Right cardiac atrium (tissue), 5 donors: ENCODE measurements at regions not wholly inside any gene's neighbourhood (a gene's known extent, or its start where the extent isn't known, plus 50 kb on each side); places are given as distances from the start of the nearest gene placed in this dataset.
"Not testable (repeated sequence)": the region's sequence is repeated elsewhere in the genome, so short reads cannot be mapped to it uniquely, and the experiment has no call there.

Experiments
- ATAC-seq, 2 donors: fragments of 200-7000 bp; cut with Tn5 transposase; one replicate each; pipeline versions ENCODE4 v1.8.0 to v1.9.1; 2020; ENCODE audit warnings: moderate library complexity in 2 of 2, mild to moderate bottlenecking in 1 of 2
- DNase-seq, 3 donors: peaks; one replicate each; pipeline ENCODE4 v3.0.0-alpha.2; 2020
- H3K27ac ChIP-seq: one replicate; pipeline ENCODE4 v1.5.1; 2013; ENCODE audit warnings: mild to moderate bottlenecking, low read length, control low read depth, moderate library complexity
- H3K27me3 ChIP-seq: one replicate; pipeline ENCODE4 v1.6.1; 2013; ENCODE audit not compliant: control insufficient read depth, insufficient read depth
- H3K4me1 ChIP-seq: one replicate; pipeline ENCODE4 v1.6.1; 2013; ENCODE audit warnings: low read length; ENCODE audit not compliant: control insufficient read depth, insufficient read depth
- H3K4me3 ChIP-seq: one replicate; pipeline ENCODE4 v1.5.1; 2013; ENCODE audit warnings: low read length, control low read depth
- H3K9me3 ChIP-seq: one replicate; pipeline ENCODE4 v1.6.1; 2013; ENCODE audit warnings: low read length; ENCODE audit not compliant: control insufficient read depth
- WGBS: extraction: QIAGEN DNeasy Blood & Tissue Kit; methylation state at CpG from one replicate; pipeline ENCODE4 v1.1.7; 2013; 5-methylcytosine and 5-hydroxymethylcytosine counted together
- intact Hi-C, 4 donors: fragments of 100-400 bp; cut with DNase I; formaldehyde crosslinking; loops; one replicate each; pipeline versions ENCODE4 v1.11.0 to v1.14.0; 2022 to 2023
- donor health status: healthy with polysubstance abuse.
- donor health status: DM: no; HTN: yes; CAD: no.
- donor health status: DM: no; HTN: no; CAD: no.
- donor health status: DM: no; HTN: yes; CAD: no; lungs with severe emphysema.
- donor health status: DM: yes; HTN: yes; CAD: no.

DNA sequence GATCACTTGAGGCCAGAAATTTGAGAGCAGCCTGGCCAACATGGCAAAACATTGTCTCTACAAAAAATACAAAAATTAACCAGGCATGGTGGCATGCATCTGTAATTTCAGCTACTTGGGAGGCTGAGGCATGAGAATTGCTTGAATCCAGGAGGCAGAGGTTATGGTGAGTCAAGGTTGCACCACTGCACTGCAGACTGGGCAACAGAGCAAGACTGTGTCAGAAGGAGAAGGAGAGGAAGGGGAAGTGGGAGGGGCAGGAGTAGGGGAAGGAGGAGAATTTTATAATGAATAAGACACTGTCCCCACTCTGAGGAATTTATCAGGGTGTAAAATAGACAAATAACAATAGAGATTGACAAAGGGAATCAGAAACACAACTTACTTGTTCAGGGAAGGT lies 440.6 kb upstream of the DYNLRB2 start:
- ATAC-seq (peak in 1 of 2 donors; percentile 61), DNase-seq (peak in 1 of 3 donors; percentile 22)
- intact Hi-C loops = no loop called here
- Histone ChIP-seq H3K27ac (no peak overlapping the region), H3K4me3 (no peak overlapping the region), H3K27me3 (no peaks in the 10 kb centered on the region), H3K4me1 (no peaks in the 10 kb centered on the region), H3K9me3 (no peaks in the 10 kb centered on the region)

DNA sequence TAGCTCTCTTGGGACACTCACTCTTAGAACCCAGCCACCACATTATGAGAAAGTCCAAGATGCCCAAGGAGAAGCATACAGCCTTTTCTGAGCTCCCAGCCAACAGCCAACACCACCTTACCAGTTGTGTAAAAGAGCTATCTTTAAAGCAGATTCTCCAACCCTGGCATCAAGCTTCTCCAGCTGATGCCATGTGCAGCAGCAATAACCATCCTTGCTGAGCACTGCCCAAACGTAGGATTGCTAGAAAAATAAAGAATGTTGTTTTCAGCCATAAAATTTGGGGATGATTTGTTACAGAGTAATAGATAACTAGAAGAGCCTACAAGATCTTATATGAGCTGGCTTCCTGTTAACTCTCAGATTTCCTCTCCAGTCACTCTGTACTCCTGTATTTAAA lies 443.7 kb upstream of the DYNLRB2 start:
- ATAC-seq (no peak), DNase-seq (no peak)
- no peak overlapping the region for H3K4me3 ChIP-seq
- intact Hi-C loops = no loop called here
- 69% methylated on average over 1 of the region's 1 CpG for WGBS
- H3K9me3 ChIP-seq = no peaks in the 10 kb centered on the region
- H3K4me1 ChIP-seq = no peaks in the 10 kb centered on the region
- no peaks in the 10 kb centered on the region for H3K27me3 ChIP-seq
- no peak overlapping the region for H3K27ac ChIP-seq

- Histone ChIP-seq H3K27ac (no peak overlapping the region), H3K27me3 (no peaks in the 10 kb centered on the region), H3K4me1 (no peaks in the 10 kb centered on the region), H3K9me3 (no peaks in the 10 kb centered on the region), H3K4me3 (no peak overlapping the region)
- ATAC-seq (no peak), DNase-seq (no peak)
- intact Hi-C loops = no loop called here
- WGBS = 90% methylated on average over 4 of the region's 4 CpGs
Measured at GRCh38 chr16:80092681-80093080, 448.1 kb upstream of the DYNLRB2 start.

GRCh38 chr16:80091453-80091852 lies 449.3 kb upstream of the DYNLRB2 start:
- H3K27me3 ChIP-seq, H3K4me3 ChIP-seq, H3K4me1 ChIP-seq, intact Hi-C loops, H3K9me3 ChIP-seq, H3K27ac ChIP-seq: not testable (repeated sequence)
- ATAC-seq = peak in 1 of 2 donors; percentile 73
- 60% methylated on average over 4 of the region's 4 CpGs for WGBS
- peak in 2 of 3 donors; percentile 17 to 51 for DNase-seq

GRCh38 chr16:80085606-80086005 lies 455.2 kb upstream of the DYNLRB2 start:
- DNase-seq = no peak
- no peak for ATAC-seq
- WGBS = 88% methylated on average over 2 of the region's 2 CpGs
- intact Hi-C loops = loop anchor here in 1 of 4 donors (10.0 kb wide), 1 partner anchor 1591 kb away; no protein-coding TSS in a partner anchor
- Histone ChIP-seq H3K4me3 (no peak overlapping the region), H3K27me3 (no peaks in the 10 kb centered on the region), H3K27ac (no peak overlapping the region), H3K9me3 (no peaks in the 10 kb centered on the region), H3K4me1 (no peaks in the 10 kb centered on the region)

GRCh38 chr16:80084614-80085013 lies 456.2 kb upstream of the DYNLRB2 start:
- 17% methylated on average over 5 of the region's 5 CpGs for WGBS
- no peak overlapping the region for H3K27ac ChIP-seq
- H3K27me3 ChIP-seq = no peaks in the 10 kb centered on the region
- no peaks in the 10 kb centered on the region for H3K9me3 ChIP-seq
- DNase-seq (peak; percentile 24 to 56 (median 50)), ATAC-seq (peak; percentile 95)
- H3K4me1 ChIP-seq = no peaks in the 10 kb centered on the region
- no peak overlapping the region for H3K4me3 ChIP-seq
- intact Hi-C loops = loop anchor here in 1 of 4 donors (10.0 kb wide), 1 partner anchor 1590 kb away; no protein-coding TSS in a partner anchor

- 89% methylated on average over 3 of the region's 3 CpGs for WGBS
- intact Hi-C loops = loop anchor here in 1 of 4 donors (10.0 kb wide), 1 partner anchor 1589 kb away; no protein-coding TSS in a partner anchor
- Histone ChIP-seq H3K4me1 (no peaks in the 10 kb centered on the region), H3K9me3 (no peaks in the 10 kb centered on the region), H3K27ac (no peak overlapping the region), H3K4me3 (no peak overlapping the region), H3K27me3 (no peaks in the 10 kb centered on the region)
- ATAC-seq (peak in 1 of 2 donors; percentile 21), DNase-seq (peak in 1 of 3 donors; percentile 28)
Measured at GRCh38 chr16:80084163-80084562, 456.6 kb upstream of the DYNLRB2 start.

DNA sequence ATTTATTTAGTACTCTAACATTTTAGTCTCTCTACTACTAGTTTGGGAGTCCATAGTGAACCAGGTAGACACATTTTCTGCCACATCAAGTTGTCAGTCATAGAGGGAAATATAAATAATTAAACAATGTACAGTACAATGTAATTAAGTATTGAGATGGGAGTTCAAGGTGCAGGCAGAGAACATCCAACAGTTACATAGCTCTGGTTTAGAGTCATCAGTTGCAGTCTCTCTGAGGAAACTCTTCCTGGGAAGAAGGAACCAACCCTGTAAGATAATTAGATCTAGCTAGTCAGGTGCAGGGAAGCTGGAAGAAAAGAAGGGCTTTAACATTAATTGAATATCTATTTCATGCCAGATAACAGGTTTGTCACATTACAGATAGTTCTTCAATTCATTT lies 457.9 kb upstream of the DYNLRB2 start:
- Histone ChIP-seq H3K4me1 (no peaks in the 10 kb centered on the region), H3K4me3 (no peak overlapping the region), H3K27ac (no peak overlapping the region), H3K27me3 (no peaks in the 10 kb centered on the region), H3K9me3 (no peaks in the 10 kb centered on the region)
- intact Hi-C loops = loop anchor here in 1 of 4 donors (10.0 kb wide), 1 partner anchor 1588 kb away; no protein-coding TSS in a partner anchor
- DNase-seq = no peak
- no peak for ATAC-seq

DNA sequence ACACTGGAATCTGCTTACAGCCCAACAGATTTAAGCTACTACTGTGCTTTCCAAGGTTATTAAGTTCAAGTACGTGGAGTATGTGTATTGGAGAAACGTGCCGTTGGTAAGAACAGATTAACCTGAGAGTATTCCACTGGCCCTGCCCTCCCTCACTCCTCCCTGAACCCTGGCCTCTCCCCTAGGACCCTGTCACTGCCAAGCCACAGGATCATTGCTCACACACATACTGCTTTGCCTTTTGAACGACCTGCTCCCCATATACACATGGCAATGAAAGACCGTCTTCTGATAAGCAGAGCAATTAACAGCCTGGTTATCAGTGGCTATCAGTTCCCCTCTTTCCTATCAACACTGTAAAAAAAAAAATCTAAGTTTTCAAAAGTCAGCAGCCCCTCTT lies 458.9 kb upstream of the DYNLRB2 start:
- intact Hi-C loops = loop anchor here in 1 of 4 donors (10.0 kb wide), 1 partner anchor 1587 kb away; no protein-coding TSS in a partner anchor
- WGBS = 36% methylated on average over 5 of the region's 5 CpGs
- H3K27me3 ChIP-seq = no peaks in the 10 kb centered on the region
- no peak for DNase-seq
- H3K4me3 ChIP-seq = no peak overlapping the region
- H3K9me3 ChIP-seq = no peaks in the 10 kb centered on the region
- no peak for ATAC-seq
- no peaks in the 10 kb centered on the region for H3K4me1 ChIP-seq
- no peak overlapping the region for H3K27ac ChIP-seq

DNA sequence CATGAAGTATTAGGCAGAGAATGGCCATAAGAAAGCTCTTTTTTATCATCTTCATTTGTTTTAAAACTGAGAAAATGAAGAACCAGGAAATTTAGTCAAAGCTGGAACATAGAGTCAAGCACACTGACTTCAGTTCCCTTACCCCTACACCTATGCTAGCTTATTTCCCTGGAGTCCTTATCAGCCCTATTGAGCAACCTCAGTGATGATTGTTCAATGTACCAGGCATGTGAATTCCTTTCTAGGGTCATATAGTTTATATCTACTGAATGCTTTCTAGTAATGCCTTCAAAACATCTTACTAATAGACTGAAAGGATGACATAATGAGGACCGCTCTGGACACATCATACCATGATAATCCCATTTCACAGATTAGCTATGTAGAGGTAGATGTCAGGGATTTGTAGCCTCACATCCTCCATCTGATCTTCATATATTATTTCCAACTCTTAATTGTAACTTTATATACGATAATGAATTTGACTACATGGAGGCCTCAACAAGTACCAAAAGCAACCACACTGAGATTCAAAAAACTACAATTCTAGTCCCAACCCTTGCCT lies 460.4 kb upstream of the DYNLRB2 start:
- no peaks in the 10 kb centered on the region for H3K4me1 ChIP-seq
- WGBS = 95% methylated on average over 2 of the region's 2 CpGs
- intact Hi-C loops = loop anchor here in 1 of 4 donors (10.0 kb wide), 1 partner anchor 1586 kb away; no protein-coding TSS in a partner anchor
- H3K4me3 ChIP-seq = no peak overlapping the region
- no peak overlapping the region for H3K27ac ChIP-seq
- ATAC-seq (no peak), DNase-seq (no peak)
- no peaks in the 10 kb centered on the region for H3K9me3 ChIP-seq
- H3K27me3 ChIP-seq = no peaks in the 10 kb centered on the region

DNA sequence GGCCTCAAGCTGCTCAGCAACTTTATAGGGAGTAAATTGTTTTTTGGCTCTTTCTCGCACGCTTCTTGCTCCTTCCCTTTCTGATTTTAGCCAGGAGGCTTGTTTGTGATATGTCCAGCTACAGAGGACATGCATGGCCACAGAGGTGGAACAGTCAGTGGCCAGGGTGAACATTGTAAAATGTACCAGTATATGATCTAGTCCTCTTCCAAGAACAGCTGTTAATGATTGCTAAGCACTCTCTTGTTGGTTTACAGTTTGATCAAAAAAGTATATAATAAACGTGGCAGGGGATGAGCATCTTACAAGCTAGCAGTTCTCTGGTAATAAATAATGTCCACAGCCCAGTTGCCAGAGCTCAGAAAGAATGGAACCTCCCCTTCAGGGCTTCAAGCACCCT lies 461.7 kb upstream of the DYNLRB2 start:
- DNase-seq (no peak), ATAC-seq (no peak)
- no peaks in the 10 kb centered on the region for H3K27me3 ChIP-seq
- H3K9me3 ChIP-seq = no peaks in the 10 kb centered on the region
- no peak overlapping the region for H3K27ac ChIP-seq
- intact Hi-C loops = loop anchor here in 1 of 4 donors (10.0 kb wide), 1 partner anchor 454 kb away; no protein-coding TSS in a partner anchor
- 82% methylated on average over 3 of the region's 3 CpGs for WGBS
- H3K4me1 ChIP-seq = no peaks in the 10 kb centered on the region
- H3K4me3 ChIP-seq = no peak overlapping the region
